ENCODE measurements at regions not wholly inside any gene's neighbourhood (a gene's known extent, or its start where the extent isn't known, plus 50 kb on each side); places are given as distances from the start of the nearest gene placed in this dataset.
"Not testable (repeated sequence)": the region's sequence is repeated elsewhere in the genome, so short reads cannot be mapped to it uniquely, and the experiment has no call there.

- no peak for DNase-seq (ENCODE audit: low spot score)
Observed at GRCh38 chr14:86824167-86824566, 1168.8 kb downstream of the GALC start.

GRCh38 chr14:86823581-86823980 lies 1169.4 kb downstream of the GALC start:
- DNase-seq (ENCODE audit: low spot score) = no peak

- no peak for DNase-seq (ENCODE audit: low spot score)
Observed at GRCh38 chr14:86815341-86815740, 1177.6 kb downstream of the GALC start.

- DNase-seq (ENCODE audit: low spot score) = no peak
Observed at GRCh38 chr14:86802726-86803125, 1190.3 kb downstream of the GALC start.

GRCh38 chr14:86799244-86799647 lies 1193.7 kb downstream of the GALC start:
- no peak for DNase-seq (ENCODE audit: low spot score)

GRCh38 chr14:86798330-86798729 lies 1194.7 kb downstream of the GALC start:
- no peak for DNase-seq (ENCODE audit: low spot score)

GRCh38 chr14:86797075-86797351 lies 1196.0 kb downstream of the GALC start:
- DNase-seq (ENCODE audit: low spot score) = no peak

- DNase-seq (ENCODE audit: low spot score) = no peak
Observed at GRCh38 chr14:86796221-86797074, 1196.5 kb downstream of the GALC start.

GRCh38 chr14:86794689-86795088 lies 1198.3 kb downstream of the GALC start:
- DNase-seq (ENCODE audit: low spot score) = no peak

GRCh38 chr14:86790408-86791364 lies 1202.3 kb downstream of the GALC start:
- DNase-seq (ENCODE audit: low spot score) = no peak

GRCh38 chr14:86788224-86788623 lies 1204.8 kb downstream of the GALC start:
- DNase-seq (ENCODE audit: low spot score) = no peak

GRCh38 chr14:86787717-86788116 lies 1205.3 kb downstream of the GALC start:
- no peak for DNase-seq (ENCODE audit: low spot score)

GRCh38 chr14:86782092-86782580 lies 1210.8 kb downstream of the GALC start:
- DNase-seq (ENCODE audit: low spot score) = no peak

GRCh38 chr14:86780876-86781510 lies 1212.0 kb downstream of the GALC start:
- no peak for DNase-seq (ENCODE audit: low spot score)

- no peak for DNase-seq (ENCODE audit: low spot score)
Observed at GRCh38 chr14:86780461-86780860, 1212.5 kb downstream of the GALC start.

- no peak for DNase-seq (ENCODE audit: low spot score)
Observed at GRCh38 chr14:86779416-86779815, 1213.6 kb downstream of the GALC start.

- DNase-seq (ENCODE audit: low spot score) = no peak
Observed at GRCh38 chr14:86777963-86778602, 1214.9 kb downstream of the GALC start.

- DNase-seq (ENCODE audit: low spot score) = not testable (repeated sequence)
Observed at GRCh38 chr14:86775896-86776295, 1217.1 kb downstream of the GALC start.

- no peak for DNase-seq (ENCODE audit: low spot score)
Observed at GRCh38 chr14:86774916-86775315, 1218.1 kb downstream of the GALC start.

- DNase-seq (ENCODE audit: low spot score) = no peak
Observed at GRCh38 chr14:86772075-86772474, 1220.9 kb downstream of the GALC start.

- DNase-seq (ENCODE audit: low spot score) = no peak
Observed at GRCh38 chr14:86770186-86770585, 1222.8 kb downstream of the GALC start.
